Rectal smooth muscle tissue (tissue), 1 donor: ENCODE measurements at regions not wholly inside any gene's neighbourhood (a gene's known extent, or its start where the extent isn't known, plus 50 kb on each side); places are given as distances from the start of the nearest gene placed in this dataset.
"Not testable (repeated sequence)": the region's sequence is repeated elsewhere in the genome, so short reads cannot be mapped to it uniquely, and the experiment has no call there.

Experiments
- H3K27ac ChIP-seq: one replicate; pipeline ENCODE4 v1.7.0; 2013; ENCODE audit warnings: low read depth, low read length, inconsistent platforms
- H3K27me3 ChIP-seq: one replicate; pipeline ENCODE4 v1.7.0; 2013; ENCODE audit warnings: low read length; ENCODE audit not compliant: control insufficient read depth, insufficient read depth
- H3K36me3 ChIP-seq: one replicate; pipeline ENCODE4 v1.7.0; 2013; ENCODE audit warnings: low read length; ENCODE audit not compliant: control insufficient read depth, insufficient read depth
- H3K4me1 ChIP-seq: one replicate; pipeline ENCODE4 v1.7.0; 2013; ENCODE audit warnings: low read length; ENCODE audit not compliant: control insufficient read depth, insufficient read depth
- H3K4me3 ChIP-seq: one replicate; pipeline ENCODE4 v1.7.0; 2013; ENCODE audit warnings: low read length
- H3K9ac ChIP-seq: one replicate; pipeline ENCODE4 v1.7.0; 2013; ENCODE audit warnings: low read length

DNA sequence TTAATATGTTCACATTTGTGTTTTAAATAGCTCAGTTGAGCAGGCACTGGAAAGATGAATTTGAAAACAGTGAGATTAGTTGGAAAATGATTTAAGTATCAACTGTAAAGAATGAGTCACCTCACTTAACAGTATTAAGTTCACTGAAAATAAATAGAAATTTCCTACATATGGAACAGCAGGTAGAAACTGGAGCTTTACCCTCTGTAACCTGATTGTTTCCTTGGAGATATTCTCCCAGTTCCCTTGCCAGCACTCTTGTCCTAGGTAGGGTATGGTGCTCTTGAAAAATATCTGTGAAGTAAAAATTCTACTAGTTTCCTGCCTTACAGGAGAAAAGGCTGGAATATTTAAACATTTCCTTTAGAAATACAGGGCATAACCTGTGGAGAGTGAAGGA lies 81.3 kb upstream of the DLGAP1 start:
- no peak overlapping the region for H3K9ac ChIP-seq
- H3K36me3 ChIP-seq, result no peaks in the 10 kb centered on the region
- H3K4me1 ChIP-seq, result no peaks in the 10 kb centered on the region
- H3K27ac ChIP-seq, result no peak overlapping the region
- H3K4me3 ChIP-seq, result no peak overlapping the region
- no peaks in the 10 kb centered on the region for H3K27me3 ChIP-seq

DNA sequence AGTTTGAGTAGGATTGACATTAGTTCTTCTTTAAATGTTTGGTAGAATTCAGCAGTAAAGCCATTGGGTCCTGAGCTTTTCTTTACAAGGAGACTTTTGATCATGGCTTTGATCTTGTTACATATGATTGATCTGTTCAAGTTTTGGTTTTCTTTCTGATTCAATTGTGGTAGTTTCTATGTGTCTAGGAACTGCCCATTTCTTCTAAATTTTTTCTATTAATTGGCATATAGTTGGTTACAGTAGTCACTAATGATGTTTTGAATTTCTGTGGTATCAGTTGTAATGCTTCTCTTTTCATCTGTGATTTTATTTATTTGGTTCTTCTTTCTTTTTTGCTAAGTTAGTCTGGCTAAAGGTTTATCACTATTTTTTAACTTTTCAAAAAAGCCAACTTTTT lies 73.3 kb upstream of the DLGAP1 start:
- Histone ChIP-seq H3K27me3 (no peaks in the 10 kb centered on the region), H3K27ac (no peak overlapping the region), H3K4me3 (no peak overlapping the region), H3K36me3 (no peaks in the 10 kb centered on the region), H3K9ac (no peak overlapping the region), H3K4me1 (no peaks in the 10 kb centered on the region)

DNA sequence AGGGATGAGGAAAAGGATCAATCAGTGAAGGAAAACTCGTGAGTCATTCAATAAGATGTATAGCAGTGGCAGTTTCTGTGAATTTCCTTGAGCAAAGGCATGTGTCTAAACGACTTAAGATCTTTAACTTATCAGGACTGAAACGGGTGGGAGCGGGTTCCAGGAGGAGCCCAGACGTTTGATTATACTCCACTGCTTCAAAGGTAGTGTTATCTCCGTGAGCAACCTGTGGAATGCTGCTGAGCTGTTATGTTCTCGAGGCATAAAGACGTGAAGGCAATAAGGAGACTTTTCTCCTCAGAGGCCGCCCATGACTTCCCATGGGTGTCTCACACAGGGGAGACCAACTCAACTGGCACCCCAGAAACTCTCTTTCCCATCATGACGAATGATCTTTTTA lies 72.7 kb upstream of the DLGAP1 start:
- not testable (repeated sequence) for H3K9ac ChIP-seq, H3K4me3 ChIP-seq, H3K36me3 ChIP-seq, H3K27ac ChIP-seq, H3K27me3 ChIP-seq, H3K4me1 ChIP-seq

DNA sequence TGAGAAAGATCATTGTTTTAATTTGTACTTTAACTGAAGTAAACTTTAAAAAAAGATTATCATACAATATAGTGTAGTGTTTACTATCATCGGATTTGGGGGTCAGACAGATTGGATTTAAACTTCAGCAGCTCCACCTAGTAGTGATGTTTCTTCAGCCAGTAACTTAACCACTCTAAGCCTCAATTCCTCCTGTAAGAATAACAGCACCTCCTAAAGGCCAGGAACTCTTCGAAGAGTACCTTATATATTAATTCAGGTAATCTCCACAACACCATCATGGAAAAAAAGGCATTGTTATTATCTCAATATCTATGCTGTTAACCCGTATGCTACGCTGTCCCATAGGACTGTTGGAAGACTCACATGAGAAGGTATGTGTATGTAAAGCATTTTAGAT lies 69.0 kb upstream of the DLGAP1 start:
- no peak overlapping the region for H3K27ac ChIP-seq
- H3K36me3 ChIP-seq, result no peaks in the 10 kb centered on the region
- H3K27me3 ChIP-seq, result no peaks in the 10 kb centered on the region
- H3K9ac ChIP-seq, result no peak overlapping the region
- H3K4me1 ChIP-seq, result no peaks in the 10 kb centered on the region
- H3K4me3 ChIP-seq, result no peak overlapping the region

DNA sequence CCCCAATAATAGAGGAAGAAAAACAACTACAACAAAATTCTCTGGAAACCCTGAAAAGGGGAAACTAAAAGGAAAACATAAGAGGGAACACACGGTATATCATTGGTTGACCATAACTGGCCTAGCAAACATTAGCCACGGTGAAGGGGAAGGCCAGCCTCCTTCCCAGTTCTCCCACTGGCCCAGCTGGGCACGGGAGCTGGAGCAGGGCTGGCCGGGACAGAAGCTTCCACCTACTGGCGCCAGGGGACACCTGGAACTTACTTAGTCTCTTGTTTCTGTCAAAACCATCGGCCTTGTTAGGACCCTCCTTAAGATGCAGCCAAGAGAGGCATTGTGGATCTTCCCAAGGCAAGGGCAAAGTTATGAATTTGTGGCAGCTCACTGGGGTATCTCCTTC lies 56.1 kb upstream of the DLGAP1 start:
- no peak overlapping the region for H3K9ac ChIP-seq
- H3K36me3 ChIP-seq, result no peaks in the 10 kb centered on the region
- no peaks in the 10 kb centered on the region for H3K27me3 ChIP-seq
- no peak overlapping the region for H3K4me3 ChIP-seq
- no peaks in the 10 kb centered on the region for H3K4me1 ChIP-seq
- H3K27ac ChIP-seq, result no peak overlapping the region

DNA sequence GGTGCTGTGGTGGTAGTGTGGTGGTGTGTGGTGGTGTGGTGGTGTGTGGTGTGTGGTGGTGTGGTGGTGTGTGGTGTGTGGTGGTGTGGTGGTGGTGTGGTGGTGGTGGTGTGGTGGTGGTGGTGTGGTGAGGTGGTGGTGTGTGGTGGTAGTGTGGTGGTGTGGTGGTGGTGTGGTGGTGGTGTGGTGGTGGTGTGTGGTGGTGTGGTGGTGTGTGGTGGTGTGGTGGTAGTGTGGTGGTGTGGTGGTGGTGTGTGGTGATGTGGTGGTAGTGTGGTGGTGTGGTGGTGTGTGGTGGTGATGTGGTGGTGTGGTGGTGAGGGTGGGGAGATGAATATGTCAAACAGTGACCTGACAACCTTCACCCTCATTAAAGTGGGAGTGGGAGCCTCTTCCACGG lies 55.6 kb upstream of the DLGAP1 start:
- H3K27me3 ChIP-seq, result no peaks in the 10 kb centered on the region
- no peak overlapping the region for H3K27ac ChIP-seq
- no peaks in the 10 kb centered on the region for H3K36me3 ChIP-seq
- H3K4me3 ChIP-seq, result no peak overlapping the region
- no peak overlapping the region for H3K9ac ChIP-seq
- H3K4me1 ChIP-seq, result no peaks in the 10 kb centered on the region

DNA sequence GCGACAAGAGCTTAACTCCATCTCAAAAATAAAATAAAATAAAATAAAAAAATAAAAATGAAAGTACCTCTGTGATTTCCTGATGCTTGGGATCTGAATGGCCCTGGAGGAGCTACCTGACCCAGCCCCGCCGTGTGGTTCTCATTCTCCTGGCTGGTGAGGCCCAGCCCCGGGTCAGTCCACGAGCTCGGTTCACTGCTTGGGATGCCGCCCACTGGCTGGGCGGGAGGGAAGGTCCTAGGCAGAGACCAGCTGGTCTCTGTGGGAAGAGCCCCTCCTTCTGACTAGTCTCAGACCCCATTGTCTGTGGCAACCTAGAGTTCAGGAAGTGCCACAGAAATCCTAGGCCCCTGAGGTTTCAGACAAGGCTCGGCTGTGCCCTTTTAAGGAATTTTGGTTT lies 55.1 kb upstream of the DLGAP1 start:
- Histone ChIP-seq H3K4me3 (no peak overlapping the region), H3K36me3 (no peaks in the 10 kb centered on the region), H3K9ac (no peak overlapping the region), H3K4me1 (no peaks in the 10 kb centered on the region), H3K27me3 (no peaks in the 10 kb centered on the region), H3K27ac (no peak overlapping the region)
